GM13976 (cell line): ENCODE measurements at regions not wholly inside any gene's neighbourhood (a gene's known extent, or its start where the extent isn't known, plus 50 kb on each side); places are given as distances from the start of the nearest gene placed in this dataset.

Experiments
- DNase-seq: peaks from one replicate; pipeline ENCODE4 v3.0.0; 2012; ENCODE audit warnings: low spot score
- CTCF ChIP-seq: IDR thresholded peaks from 2 replicates; pipeline ENCODE4 v1.5.1; 2012; ENCODE audit warnings: borderline replicate concordance, mild to moderate bottlenecking; ENCODE audit not compliant: insufficient read depth; ENCODE audit errors: extremely low read depth, missing control alignments, control extremely low read depth
- in situ Hi-C: fragments of 300-500 bp; cut with MboI; formaldehyde crosslinking; loops from one replicate; pipeline ENCODE4 v1.12.0; 2022; ENCODE audit warnings: low sequenced_read_pairs, mixed read lengths, inconsistent platforms; ENCODE audit not compliant: unreplicated experiment

- no peak for TF ChIP-seq CTCF
- DNase-seq: no peak
- in situ Hi-C loops: no loop called here
Measured at GRCh38 chr5:106691701-106692100, 979.0 kb downstream of the EFNA5 start.

GRCh38 chr5:106690585-106690984 is 980.2 kb downstream of the EFNA5 start:
- in situ Hi-C loops: no loop called here
- no peak for DNase-seq
- no peak for TF ChIP-seq CTCF

GRCh38 chr5:106680330-106680729 is 990.4 kb downstream of the EFNA5 start:
- DNase-seq: no peak
- in situ Hi-C loops: no loop called here

GRCh38 chr5:106677057-106677456 is 993.7 kb downstream of the EFNA5 start:
- in situ Hi-C loops: no loop called here
- TF ChIP-seq CTCF: no peak
- no peak for DNase-seq

More at GRCh38 chr5:106680330-106680729, 990.4 kb downstream of the EFNA5 start:
- TF ChIP-seq CTCF: no peak

GRCh38 chr5:106675687-106676086 is 995.0 kb downstream of the EFNA5 start:
- in situ Hi-C loops: no loop called here

DNA sequence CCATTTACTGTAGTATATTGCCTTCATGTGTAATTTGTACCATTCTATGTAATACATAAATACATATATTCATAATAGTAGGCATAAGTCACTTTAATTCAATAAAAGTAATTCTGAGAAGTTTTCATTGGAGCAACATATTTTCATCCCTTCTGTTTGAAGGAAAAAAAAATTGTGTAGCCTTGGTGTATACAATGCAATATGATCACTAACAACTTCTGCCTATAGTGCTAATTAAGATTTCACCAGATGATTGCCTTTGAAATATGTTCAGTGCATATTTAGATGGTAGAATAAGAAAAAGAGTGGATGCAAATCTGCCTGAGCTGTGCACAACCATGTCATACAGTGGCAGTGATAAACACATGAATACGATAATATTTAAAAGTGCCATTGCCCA is 996.8 kb downstream of the EFNA5 start:
- no peak for TF ChIP-seq CTCF
- in situ Hi-C loops: no loop called here
- DNase-seq: no peak

More at GRCh38 chr5:106675687-106676086, 995.0 kb downstream of the EFNA5 start:
- DNase-seq: no peak
- no peak for TF ChIP-seq CTCF

GRCh38 chr5:106661866-106662265 is 1008.9 kb downstream of the EFNA5 start:
- in situ Hi-C loops: no loop called here
- TF ChIP-seq CTCF: no peak
- no peak for DNase-seq
